Astrocyte (in vitro differentiated cells and primary cell): ENCODE measurements at regions not wholly inside any gene's neighbourhood (a gene's known extent, or its start where the extent isn't known, plus 50 kb on each side); places are given as distances from the start of the nearest gene placed in this dataset.

Experiments
- CTCF ChIP-seq: IDR thresholded peaks from 2 replicates; pipeline ENCODE4 v1.5.1; 2011; ENCODE audit warnings: low read depth, mild to moderate bottlenecking, inconsistent platforms, low read length, moderate library complexity; ENCODE audit not compliant: insufficient read depth
- EZH2 ChIP-seq: IDR thresholded peaks from 2 replicates; pipeline ENCODE4 v1.6.1; 2012; ENCODE audit warnings: mild to moderate bottlenecking, low read length, inconsistent platforms; ENCODE audit not compliant: insufficient read depth

- TF ChIP-seq CTCF (no peak), EZH2 (no peak)
Observed at GRCh38 chr16:80250381-80250780, 290.4 kb upstream of the DYNLRB2 start.
